ACC112 (cell line): ENCODE measurements at regions not wholly inside any gene's neighbourhood (a gene's known extent, or its start where the extent isn't known, plus 50 kb on each side); places are given as distances from the start of the nearest gene placed in this dataset.

Source experiments
- H2AFZ ChIP-seq: fragments of 200-600 bp; sonication (generic); one replicate; pipeline ENCODE4 v1.6.0; 2017; ENCODE audit warnings: antibody characterized with exemption, low read length; ENCODE audit not compliant: unreplicated experiment
- H3K27ac ChIP-seq: fragments of 200-600 bp; sonication (generic); 2 replicates; pipeline ENCODE4 v1.5.1; 2014; ENCODE audit warnings: low read depth, mild to moderate bottlenecking, antibody characterized with exemption, low read length, moderate library complexity
- H3K27me3 ChIP-seq: fragments of 200-600 bp; sonication (generic); 2 replicates; pipeline ENCODE4 v1.6.1; 2014; ENCODE audit warnings: mild to moderate bottlenecking, antibody characterized with exemption, low read length, moderate library complexity, mixed read lengths; ENCODE audit not compliant: insufficient read depth
- H3K36me3 ChIP-seq: fragments of 200-600 bp; sonication (generic); 2 replicates; pipeline ENCODE4 v1.6.1; 2016; ENCODE audit warnings: mild to moderate bottlenecking, antibody characterized with exemption, low read length, moderate library complexity, mixed read lengths; ENCODE audit not compliant: insufficient read depth
- H3K4me1 ChIP-seq: fragments of 200-600 bp; sonication (generic); one replicate; pipeline ENCODE4 v1.6.1; 2016; ENCODE audit warnings: low read length, mixed read lengths; ENCODE audit not compliant: insufficient read depth, unreplicated experiment, control insufficient read depth
- H3K4me3 ChIP-seq: fragments of 200-600 bp; sonication (generic); 2 replicates; pipeline ENCODE4 v1.5.1; 2014; ENCODE audit warnings: mild to moderate bottlenecking, low read depth, low read length
- H3K79me2 ChIP-seq: fragments of 200-600 bp; sonication (generic); one replicate; pipeline ENCODE4 v1.6.0; 2016; ENCODE audit warnings: low read length; ENCODE audit not compliant: control insufficient read depth, unreplicated experiment, insufficient read depth

GRCh38 chr11:96595011-96595410 is 205.2 kb downstream of the JRKL start:
- Histone ChIP-seq H3K79me2 (no peaks in the 10 kb centered on the region), H3K27ac (no peak overlapping the region), H3K36me3 (no peaks in the 10 kb centered on the region), H2AFZ (no peak overlapping the region), H3K4me1 (no peaks in the 10 kb centered on the region), H3K4me3 (no peak overlapping the region), H3K27me3 (peaks cover 29% of the 10 kb centered on the region)

GRCh38 chr11:96607864-96608558 is 218.2 kb downstream of the JRKL start:
- peaks cover 15% of the 10 kb centered on the region; the same call in 1 of the 2 replicates for H3K27me3 ChIP-seq
- H3K4me3 ChIP-seq, result no peak overlapping the region
- no peaks in the 10 kb centered on the region for H3K36me3 ChIP-seq
- no peaks in the 10 kb centered on the region for H3K4me1 ChIP-seq
- H3K79me2 ChIP-seq, result no peaks in the 10 kb centered on the region
- H2AFZ ChIP-seq, result no peak overlapping the region
- no peak overlapping the region for H3K27ac ChIP-seq

- Histone ChIP-seq H2AFZ (no peak overlapping the region), H3K4me1 (no peaks in the 10 kb centered on the region), H3K27me3 (peaks cover 22% of the 10 kb centered on the region; the same call in 1 of the 2 replicates), H3K79me2 (no peaks in the 10 kb centered on the region), H3K36me3 (no peaks in the 10 kb centered on the region), H3K27ac (no peak overlapping the region), H3K4me3 (no peak overlapping the region)
Observed at GRCh38 chr11:96614101-96614500, 224.3 kb downstream of the JRKL start.

DNA sequence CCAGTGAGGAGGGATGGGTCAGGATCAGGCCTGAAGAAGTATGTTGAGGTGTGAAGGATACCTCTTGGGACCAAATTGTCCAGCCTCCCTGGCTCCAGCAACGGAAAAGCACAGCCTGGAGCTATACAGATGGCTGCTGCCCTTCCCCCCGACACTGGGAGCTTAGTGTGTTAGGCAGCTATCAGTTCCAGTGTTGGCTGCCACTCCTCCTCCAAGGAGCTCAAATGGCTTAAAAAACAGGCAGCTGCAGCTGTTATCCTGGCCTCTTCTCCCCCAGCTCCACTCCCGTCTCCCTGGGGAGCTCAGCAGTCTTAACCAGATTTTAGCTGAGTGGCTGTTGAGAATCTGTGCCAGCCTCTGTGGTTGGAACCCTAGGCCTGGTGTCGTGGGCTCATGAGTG is 225.0 kb downstream of the JRKL start:
- Histone ChIP-seq H3K4me3 (no peak overlapping the region), H3K36me3 (no peaks in the 10 kb centered on the region), H2AFZ (no peak overlapping the region), H3K4me1 (no peaks in the 10 kb centered on the region), H3K27ac (no peak overlapping the region), H3K27me3 (peaks cover 22% of the 10 kb centered on the region; the same call in 1 of the 2 replicates), H3K79me2 (no peaks in the 10 kb centered on the region)

GRCh38 chr11:96620464-96621044 is 230.7 kb downstream of the JRKL start:
- H3K27ac ChIP-seq, result no peak overlapping the region
- H3K27me3 ChIP-seq, result peaks cover 11% of the 10 kb centered on the region; the same call in 1 of the 2 replicates
- H3K4me1 ChIP-seq, result no peaks in the 10 kb centered on the region
- no peak overlapping the region for H2AFZ ChIP-seq
- H3K4me3 ChIP-seq, result no peak overlapping the region
- no peaks in the 10 kb centered on the region for H3K79me2 ChIP-seq
- H3K36me3 ChIP-seq, result no peaks in the 10 kb centered on the region

DNA sequence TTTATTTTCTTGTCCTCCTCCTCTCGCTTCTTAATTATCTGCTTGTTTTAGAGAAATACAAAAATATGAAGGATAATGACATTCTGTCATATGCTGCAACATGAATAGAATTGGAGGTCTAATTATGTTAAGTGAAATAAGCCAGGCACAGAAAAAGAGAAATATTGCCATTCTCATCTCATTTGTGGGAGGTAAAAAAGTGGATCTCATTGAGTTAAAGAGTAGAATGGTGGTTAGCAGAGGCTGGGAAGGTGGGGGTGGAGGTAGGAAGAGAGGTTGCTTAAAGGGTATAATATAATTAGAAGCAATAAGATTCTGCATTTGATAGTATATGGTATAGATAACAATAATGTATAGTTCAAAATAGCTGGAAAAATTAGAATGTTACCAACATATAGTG is 231.3 kb downstream of the JRKL start:
- no peak overlapping the region for H3K4me3 ChIP-seq

DNA sequence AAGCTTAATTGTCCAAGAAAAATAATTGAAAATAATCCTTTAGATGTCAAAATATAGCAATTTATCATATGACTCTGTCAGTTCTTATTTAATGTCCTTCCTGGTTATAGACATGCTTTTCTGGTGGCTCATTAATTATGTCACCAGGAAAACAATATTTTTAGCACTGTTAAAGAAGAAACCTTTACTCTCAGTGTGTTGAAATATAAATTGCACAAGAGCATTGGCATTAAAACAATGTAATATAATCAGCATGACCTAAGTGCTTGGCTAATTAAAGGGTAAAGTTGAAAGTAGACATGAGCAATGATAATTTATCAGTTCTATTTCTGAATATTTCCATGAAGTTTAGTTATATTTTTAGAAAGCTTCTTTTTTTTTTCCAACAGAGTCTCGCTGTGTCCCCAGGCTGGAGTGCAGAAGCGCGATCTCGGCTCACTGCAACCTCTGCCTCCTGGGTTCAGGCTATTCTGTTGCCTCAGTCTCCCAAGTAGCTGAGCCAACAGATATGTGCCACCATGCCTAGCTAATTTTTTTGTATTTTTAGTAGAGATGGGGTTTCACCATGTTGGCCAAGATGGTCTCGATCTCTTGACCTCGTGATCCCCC is 232.3 kb downstream of the JRKL start:
- Histone ChIP-seq H3K79me2 (no peaks in the 10 kb centered on the region), H3K4me3 (no peak overlapping the region), H3K36me3 (no peaks in the 10 kb centered on the region), H2AFZ (no peak overlapping the region), H3K4me1 (no peaks in the 10 kb centered on the region), H3K27me3 (peaks cover 13% of the 10 kb centered on the region; the same call in 1 of the 2 replicates), H3K27ac (no peak overlapping the region)

More for the DNA sequence above, 231.3 kb downstream of the JRKL start:
- no peak overlapping the region for H2AFZ ChIP-seq
- peaks cover 13% of the 10 kb centered on the region; the same call in 1 of the 2 replicates for H3K27me3 ChIP-seq
- no peaks in the 10 kb centered on the region for H3K4me1 ChIP-seq
- H3K27ac ChIP-seq, result no peak overlapping the region
- H3K36me3 ChIP-seq, result no peaks in the 10 kb centered on the region
- no peaks in the 10 kb centered on the region for H3K79me2 ChIP-seq

DNA sequence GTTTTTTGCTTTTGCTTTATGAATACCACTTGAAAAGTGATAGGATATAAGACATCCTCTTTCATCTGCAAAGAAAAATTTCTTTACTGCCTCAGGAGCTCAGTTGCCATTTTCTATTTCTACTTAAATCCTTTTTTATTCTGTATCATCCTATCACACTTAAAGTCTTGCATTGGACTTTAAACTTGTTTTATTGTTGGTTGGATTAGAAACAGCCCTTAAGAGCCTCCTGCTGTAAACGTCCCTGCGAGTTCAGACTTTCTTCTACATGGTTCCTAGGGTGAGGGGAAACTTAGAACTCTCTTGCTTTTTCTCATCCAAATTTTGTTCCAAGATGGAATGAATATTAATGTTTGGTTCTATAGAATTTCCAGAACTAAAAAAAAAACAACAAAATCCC is 234.3 kb downstream of the JRKL start:
- H3K79me2 ChIP-seq, result no peaks in the 10 kb centered on the region
- no peaks in the 10 kb centered on the region for H3K36me3 ChIP-seq
- H3K27ac ChIP-seq, result no peak overlapping the region
- no peak overlapping the region for H3K4me3 ChIP-seq
- H3K27me3 ChIP-seq, result 0 out of 2 replicates have a peak, but pooled peaks cover 5% of the 10 kb centered on the region
- H3K4me1 ChIP-seq, result no peaks in the 10 kb centered on the region
- no peak overlapping the region for H2AFZ ChIP-seq

DNA sequence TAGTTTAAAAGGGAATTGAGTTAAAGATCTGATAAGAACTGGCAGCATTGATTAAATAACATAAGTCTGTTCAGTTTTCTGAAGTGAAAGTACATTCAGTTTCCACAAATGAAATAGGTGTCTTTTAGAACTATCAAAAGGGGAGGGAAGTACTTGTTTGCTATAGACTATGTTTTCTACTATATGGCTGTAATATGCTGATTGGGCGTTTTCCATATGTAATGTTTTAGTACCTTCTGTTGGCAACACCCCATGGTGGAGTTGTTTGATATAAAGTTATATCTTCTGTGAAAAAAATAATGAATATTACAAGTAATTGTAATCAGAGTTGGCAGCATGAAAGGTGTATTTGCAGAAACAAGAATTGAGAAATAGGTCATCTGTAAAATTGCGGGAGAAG is 237.6 kb downstream of the JRKL start:
- Histone ChIP-seq H2AFZ (no peak overlapping the region), H3K79me2 (no peaks in the 10 kb centered on the region), H3K4me3 (no peak overlapping the region), H3K27ac (no peak overlapping the region), H3K4me1 (no peaks in the 10 kb centered on the region), H3K27me3 (peaks cover 5% of the 10 kb centered on the region; the same call in 1 of the 2 replicates), H3K36me3 (no peaks in the 10 kb centered on the region)

GRCh38 chr11:96635655-96636054 is 245.8 kb downstream of the JRKL start:
- Histone ChIP-seq H3K79me2 (no peaks in the 10 kb centered on the region), H3K4me3 (no peak overlapping the region), H2AFZ (no peak overlapping the region), H3K27me3 (peaks cover under 1% of the 10 kb centered on the region; the same call in 1 of the 2 replicates), H3K4me1 (no peaks in the 10 kb centered on the region), H3K36me3 (no peaks in the 10 kb centered on the region), H3K27ac (no peak overlapping the region)
